ENCODE measurements at regions not wholly inside any gene's neighbourhood (a gene's known extent, or its start where the extent isn't known, plus 50 kb on each side); places are given as distances from the start of the nearest gene placed in this dataset.

DNA sequence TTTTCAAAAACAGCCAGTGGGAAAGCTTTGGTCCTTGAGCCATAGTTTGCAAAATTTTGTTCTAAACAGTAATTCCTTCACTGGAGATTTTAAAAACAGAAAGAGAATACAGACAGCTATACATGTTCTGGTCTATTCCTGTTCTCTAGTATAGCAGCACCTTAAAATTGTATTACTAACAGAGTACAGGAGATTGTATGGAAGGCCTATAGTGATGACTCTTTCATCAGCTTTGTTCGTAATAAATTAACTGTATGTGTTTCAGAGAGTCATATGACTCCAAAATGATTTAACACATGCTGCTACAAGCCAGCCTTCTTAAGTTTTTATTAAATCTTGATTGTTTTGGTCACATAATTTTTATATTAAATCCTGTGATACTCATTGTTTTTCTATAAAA, 1124.6 kb upstream of the FAM98A start:
- TF ChIP-seq EP300 (IDR thresholded peaks at IDR 0.05) (no peak), POLR2A (IDR thresholded peaks at IDR 0.05) (no peak)
- TF ChIP-seq, protein P1, sequence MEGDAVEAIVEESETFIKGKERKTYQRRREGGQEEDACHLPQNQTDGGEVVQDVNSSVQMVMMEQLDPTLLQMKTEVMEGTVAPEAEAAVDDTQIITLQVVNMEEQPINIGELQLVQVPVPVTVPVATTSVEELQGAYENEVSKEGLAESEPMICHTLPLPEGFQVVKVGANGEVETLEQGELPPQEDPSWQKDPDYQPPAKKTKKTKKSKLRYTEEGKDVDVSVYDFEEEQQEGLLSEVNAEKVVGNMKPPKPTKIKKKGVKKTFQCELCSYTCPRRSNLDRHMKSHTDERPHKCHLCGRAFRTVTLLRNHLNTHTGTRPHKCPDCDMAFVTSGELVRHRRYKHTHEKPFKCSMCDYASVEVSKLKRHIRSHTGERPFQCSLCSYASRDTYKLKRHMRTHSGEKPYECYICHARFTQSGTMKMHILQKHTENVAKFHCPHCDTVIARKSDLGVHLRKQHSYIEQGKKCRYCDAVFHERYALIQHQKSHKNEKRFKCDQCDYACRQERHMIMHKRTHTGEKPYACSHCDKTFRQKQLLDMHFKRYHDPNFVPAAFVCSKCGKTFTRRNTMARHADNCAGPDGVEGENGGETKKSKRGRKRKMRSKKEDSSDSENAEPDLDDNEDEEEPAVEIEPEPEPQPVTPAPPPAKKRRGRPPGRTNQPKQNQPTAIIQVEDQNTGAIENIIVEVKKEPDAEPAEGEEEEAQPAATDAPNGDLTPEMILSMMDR (IDR thresholded peaks at IDR 0.05): no peak

All from tibial nerve (tissue), 4 donors.